ENCODE measurements at regions not wholly inside any gene's neighbourhood (a gene's known extent, or its start where the extent isn't known, plus 50 kb on each side); places are given as distances from the start of the nearest gene placed in this dataset.
A peak's percentile ranks its signal among the peaks of the same experiment; 100 is the strongest.

GRCh38 chr2:53104263-53104662 is 663.3 kb upstream of the CHAC2 start:
- intact Hi-C loops (cut with DNase I): no loop called here
- DNase-seq: no peak

GRCh38 chr2:53103679-53104078 is 663.9 kb upstream of the CHAC2 start:
- intact Hi-C loops (cut with DNase I): no loop called here
- DNase-seq: no peak

- intact Hi-C loops (cut with DNase I): no loop called here
- no peak for DNase-seq
Observed at GRCh38 chr2:53098696-53099078, 668.9 kb upstream of the CHAC2 start.

GRCh38 chr2:53096351-53096750 is 671.3 kb upstream of the CHAC2 start:
- intact Hi-C loops (cut with DNase I): no loop called here
- no peak for DNase-seq

- intact Hi-C loops (cut with DNase I): no loop called here
- DNase-seq: no peak
Observed at GRCh38 chr2:53095664-53096063, 671.9 kb upstream of the CHAC2 start.

GRCh38 chr2:53095227-53095626 is 672.4 kb upstream of the CHAC2 start:
- no peak for DNase-seq
- intact Hi-C loops (cut with DNase I): no loop called here

GRCh38 chr2:53093355-53093754 is 674.2 kb upstream of the CHAC2 start:
- no peak for DNase-seq
- intact Hi-C loops (cut with DNase I): no loop called here

GRCh38 chr2:53091183-53091582 is 676.4 kb upstream of the CHAC2 start:
- DNase-seq: no peak
- intact Hi-C loops (cut with DNase I): no loop called here

GRCh38 chr2:53087874-53088461 is 679.6 kb upstream of the CHAC2 start:
- intact Hi-C loops (cut with DNase I): no loop called here
- DNase-seq: no peak

GRCh38 chr2:53087262-53087873 is 680.2 kb upstream of the CHAC2 start:
- DNase-seq: no peak
- intact Hi-C loops (cut with DNase I): no loop called here

- intact Hi-C loops (cut with DNase I): no loop called here
- no peak for DNase-seq
Observed at GRCh38 chr2:53077413-53077812, 690.2 kb upstream of the CHAC2 start.

- DNase-seq: peak in 1 of 42 donors; percentile 45
- intact Hi-C loops (cut with DNase I): no loop called here
Observed at GRCh38 chr2:53075760-53076159, 691.8 kb upstream of the CHAC2 start.

- intact Hi-C loops (cut with DNase I): no loop called here
- no peak for DNase-seq
Observed at GRCh38 chr2:53067533-53067932, 700.1 kb upstream of the CHAC2 start.

GRCh38 chr2:53067056-53067455 is 700.5 kb upstream of the CHAC2 start:
- intact Hi-C loops (cut with DNase I): no loop called here
- DNase-seq: no peak

- intact Hi-C loops (cut with DNase I): no loop called here
- DNase-seq: no peak
Observed at GRCh38 chr2:53064154-53064553, 703.5 kb upstream of the CHAC2 start.

- DNase-seq: no peak
- intact Hi-C loops (cut with DNase I): no loop called here
Observed at GRCh38 chr2:53058526-53058925, 709.1 kb upstream of the CHAC2 start.

- intact Hi-C loops (cut with DNase I): no loop called here
- DNase-seq: no peak
Observed at GRCh38 chr2:53053937-53054336, 713.7 kb upstream of the CHAC2 start.

GRCh38 chr2:53051157-53051556 is 716.4 kb upstream of the CHAC2 start:
- intact Hi-C loops (cut with DNase I): no loop called here

GRCh38 chr2:53040536-53041229 is 726.9 kb upstream of the CHAC2 start:
- intact Hi-C loops (cut with DNase I): no loop called here
- DNase-seq: no peak

More at GRCh38 chr2:53051157-53051556, 716.4 kb upstream of the CHAC2 start:
- no peak for DNase-seq

- no peak for DNase-seq
- intact Hi-C loops (cut with DNase I): no loop called here
Observed at GRCh38 chr2:53036196-53036595, 731.4 kb upstream of the CHAC2 start.

GRCh38 chr2:53035153-53035552 is 732.5 kb upstream of the CHAC2 start:
- intact Hi-C loops (cut with DNase I): no loop called here
- DNase-seq: no peak
